Loucy (cell line): ENCODE measurements at regions not wholly inside any gene's neighbourhood (a gene's known extent, or its start where the extent isn't known, plus 50 kb on each side); places are given as distances from the start of the nearest gene placed in this dataset.

ENCODE experiments used
- CTCF ChIP-seq: fragments of 200-600 bp; sonication (generic); conservative IDR thresholded peaks from 2 replicates; pipeline ENCODE4 v1.5.1; 2014; ENCODE audit warnings: mild to moderate bottlenecking, antibody characterized with exemption, low read length
- EZH2phosphoT487 ChIP-seq: fragments of 200-600 bp; IDR thresholded peaks from 2 replicates; pipeline ENCODE4 v1.6.1; 2018; ENCODE audit warnings: antibody characterized with exemption, mild to moderate bottlenecking, moderate library complexity, borderline replicate concordance

- TF ChIP-seq CTCF (no peak), EZH2phosphoT487 (no peak)
Observed at GRCh38 chr1:34427170-34427569, 250.5 kb downstream of the C1orf94 start.
